ENCODE measurements at regions not wholly inside any gene's neighbourhood (a gene's known extent, or its start where the extent isn't known, plus 50 kb on each side); places are given as distances from the start of the nearest gene placed in this dataset.

GRCh38 chr1:118421868-118422350 lies 236.9 kb upstream of the SPAG17 start:
- H3K79me2 ChIP-seq (replicated peaks; ENCODE audit: insufficient read depth), result no peaks in the 10 kb centered on the region
- no peak overlapping the region for H3K27ac ChIP-seq (ENCODE audit: low read depth)
- no peak for TF ChIP-seq STAT1 (IDR thresholded peaks at IDR 0.05; ENCODE audit: unreplicated experiment)
- no peak for TF ChIP-seq CREB1 (CRISPR knock-in tag; IDR thresholded peaks at IDR 0.05; ENCODE audit: low read depth)
- TF ChIP-seq, protein P1, sequence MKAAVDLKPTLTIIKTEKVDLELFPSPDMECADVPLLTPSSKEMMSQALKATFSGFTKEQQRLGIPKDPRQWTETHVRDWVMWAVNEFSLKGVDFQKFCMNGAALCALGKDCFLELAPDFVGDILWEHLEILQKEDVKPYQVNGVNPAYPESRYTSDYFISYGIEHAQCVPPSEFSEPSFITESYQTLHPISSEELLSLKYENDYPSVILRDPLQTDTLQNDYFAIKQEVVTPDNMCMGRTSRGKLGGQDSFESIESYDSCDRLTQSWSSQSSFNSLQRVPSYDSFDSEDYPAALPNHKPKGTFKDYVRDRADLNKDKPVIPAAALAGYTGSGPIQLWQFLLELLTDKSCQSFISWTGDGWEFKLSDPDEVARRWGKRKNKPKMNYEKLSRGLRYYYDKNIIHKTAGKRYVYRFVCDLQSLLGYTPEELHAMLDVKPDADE (IDR thresholded peaks at IDR 0.05), result no peak
- TF ChIP-seq, protein P2, sequence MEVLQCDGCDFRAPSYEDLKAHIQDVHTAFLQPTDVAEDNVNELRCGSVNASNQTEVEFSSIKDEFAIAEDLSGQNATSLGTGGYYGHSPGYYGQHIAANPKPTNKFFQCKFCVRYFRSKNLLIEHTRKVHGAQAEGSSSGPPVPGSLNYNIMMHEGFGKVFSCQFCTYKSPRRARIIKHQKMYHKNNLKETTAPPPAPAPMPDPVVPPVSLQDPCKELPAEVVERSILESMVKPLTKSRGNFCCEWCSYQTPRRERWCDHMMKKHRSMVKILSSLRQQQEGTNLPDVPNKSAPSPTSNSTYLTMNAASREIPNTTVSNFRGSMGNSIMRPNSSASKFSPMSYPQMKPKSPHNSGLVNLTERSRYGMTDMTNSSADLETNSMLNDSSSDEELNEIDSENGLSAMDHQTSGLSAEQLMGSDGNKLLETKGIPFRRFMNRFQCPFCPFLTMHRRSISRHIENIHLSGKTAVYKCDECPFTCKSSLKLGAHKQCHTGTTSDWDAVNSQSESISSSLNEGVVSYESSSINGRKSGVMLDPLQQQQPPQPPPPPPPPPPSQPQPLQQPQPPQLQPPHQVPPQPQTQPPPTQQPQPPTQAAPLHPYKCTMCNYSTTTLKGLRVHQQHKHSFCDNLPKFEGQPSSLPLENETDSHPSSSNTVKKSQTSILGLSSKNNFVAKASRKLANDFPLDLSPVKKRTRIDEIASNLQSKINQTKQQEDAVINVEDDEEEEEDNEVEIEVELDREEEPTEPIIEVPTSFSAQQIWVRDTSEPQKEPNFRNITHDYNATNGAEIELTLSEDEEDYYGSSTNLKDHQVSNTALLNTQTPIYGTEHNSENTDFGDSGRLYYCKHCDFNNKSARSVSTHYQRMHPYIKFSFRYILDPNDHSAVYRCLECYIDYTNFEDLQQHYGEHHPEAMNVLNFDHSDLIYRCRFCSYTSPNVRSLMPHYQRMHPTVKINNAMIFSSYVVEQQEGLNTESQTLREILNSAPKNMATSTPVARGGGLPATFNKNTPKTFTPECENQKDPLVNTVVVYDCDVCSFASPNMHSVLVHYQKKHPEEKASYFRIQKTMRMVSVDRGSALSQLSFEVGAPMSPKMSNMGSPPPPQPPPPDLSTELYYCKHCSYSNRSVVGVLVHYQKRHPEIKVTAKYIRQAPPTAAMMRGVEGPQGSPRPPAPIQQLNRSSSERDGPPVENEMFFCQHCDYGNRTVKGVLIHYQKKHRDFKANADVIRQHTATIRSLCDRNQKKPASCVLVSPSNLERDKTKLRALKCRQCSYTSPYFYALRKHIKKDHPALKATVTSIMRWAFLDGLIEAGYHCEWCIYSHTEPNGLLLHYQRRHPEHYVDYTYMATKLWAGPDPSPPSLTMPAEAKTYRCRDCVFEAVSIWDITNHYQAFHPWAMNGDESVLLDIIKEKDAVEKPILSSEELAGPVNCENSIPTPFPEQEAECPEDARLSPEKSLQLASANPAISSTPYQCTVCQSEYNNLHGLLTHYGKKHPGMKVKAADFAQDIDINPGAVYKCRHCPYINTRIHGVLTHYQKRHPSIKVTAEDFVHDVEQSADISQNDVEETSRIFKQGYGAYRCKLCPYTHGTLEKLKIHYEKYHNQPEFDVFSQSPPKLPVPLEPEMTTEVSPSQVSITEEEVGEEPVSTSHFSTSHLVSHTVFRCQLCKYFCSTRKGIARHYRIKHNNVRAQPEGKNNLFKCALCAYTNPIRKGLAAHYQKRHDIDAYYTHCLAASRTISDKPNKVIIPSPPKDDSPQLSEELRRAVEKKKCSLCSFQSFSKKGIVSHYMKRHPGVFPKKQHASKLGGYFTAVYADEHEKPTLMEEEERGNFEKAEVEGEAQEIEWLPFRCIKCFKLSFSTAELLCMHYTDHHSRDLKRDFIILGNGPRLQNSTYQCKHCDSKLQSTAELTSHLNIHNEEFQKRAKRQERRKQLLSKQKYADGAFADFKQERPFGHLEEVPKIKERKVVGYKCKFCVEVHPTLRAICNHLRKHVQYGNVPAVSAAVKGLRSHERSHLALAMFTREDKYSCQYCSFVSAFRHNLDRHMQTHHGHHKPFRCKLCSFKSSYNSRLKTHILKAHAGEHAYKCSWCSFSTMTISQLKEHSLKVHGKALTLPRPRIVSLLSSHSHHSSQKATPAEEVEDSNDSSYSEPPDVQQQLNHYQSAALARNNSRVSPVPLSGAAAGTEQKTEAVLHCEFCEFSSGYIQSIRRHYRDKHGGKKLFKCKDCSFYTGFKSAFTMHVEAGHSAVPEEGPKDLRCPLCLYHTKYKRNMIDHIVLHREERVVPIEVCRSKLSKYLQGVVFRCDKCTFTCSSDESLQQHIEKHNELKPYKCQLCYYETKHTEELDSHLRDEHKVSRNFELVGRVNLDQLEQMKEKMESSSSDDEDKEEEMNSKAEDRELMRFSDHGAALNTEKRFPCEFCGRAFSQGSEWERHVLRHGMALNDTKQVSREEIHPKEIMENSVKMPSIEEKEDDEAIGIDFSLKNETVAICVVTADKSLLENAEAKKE (CRISPR knock-in tag; IDR thresholded peaks at IDR 0.05), result no peak
- TF ChIP-seq JUNB (IDR thresholded peaks at IDR 0.05; ENCODE audit: unreplicated experiment), result no peak
- no peak for TF ChIP-seq CTCF (conservative IDR thresholded peaks at IDR 0.05; ENCODE audit: low read depth in 2 of 2)
- no peak for TF ChIP-seq ZNF114 (CRISPR knock-in tag; IDR thresholded peaks at IDR 0.05)
- TF ChIP-seq EZH2 (IDR thresholded peaks at IDR 0.05; ENCODE audit: low read depth, unreplicated experiment), result no peak
- TF ChIP-seq EZH2phosphoT487 (IDR thresholded peaks at IDR 0.05; ENCODE audit: unreplicated experiment), result no peak
- no peak for TF ChIP-seq NANOG (IDR thresholded peaks at IDR 0.05; ENCODE audit: borderline replicate concordance)
- TF ChIP-seq POLR2AphosphoS5 (IDR thresholded peaks at IDR 0.05; ENCODE audit: low read depth), result no peak
- no peak for TF ChIP-seq ZNF331 (CRISPR knock-in tag; IDR thresholded peaks at IDR 0.05; ENCODE audit: low read depth)
- no peak for TF ChIP-seq REST (IDR thresholded peaks at IDR 0.05; ENCODE audit: unreplicated experiment)
- no peaks in the 10 kb centered on the region for H3K4me1 Mint-ChIP-seq
- no peaks in the 10 kb centered on the region for H3K36me3 Mint-ChIP-seq (ENCODE audit: low read depth)
- H3K27me3 Mint-ChIP-seq (ENCODE audit: insufficient read depth, low read depth, poor library complexity), result peaks cover 2% of the 10 kb centered on the region
- H2AFZ ChIP-seq, result no peak overlapping the region
- ATAC-seq (no peak), DNase-seq (ENCODE audit: low spot score) (no peak)
- no peak overlapping the region for H3K4me2 ChIP-seq
- no peak overlapping the region for H3K4me3 Mint-ChIP-seq
- no peak overlapping the region for H3K27ac Mint-ChIP-seq
- H3K27me3 ChIP-seq (ENCODE audit: insufficient read depth), result no peaks in the 10 kb centered on the region
- no peaks in the 10 kb centered on the region for H3K9me2 ChIP-seq (ENCODE audit: insufficient read depth)
- no peaks in the 10 kb centered on the region for H4K20me1 ChIP-seq (replicated peaks; ENCODE audit: insufficient read depth)
- H3K4me1 ChIP-seq (ENCODE audit: insufficient read depth), result no peaks in the 10 kb centered on the region
- no peaks in the 10 kb centered on the region for H3K9me3 Mint-ChIP-seq
- no peaks in the 10 kb centered on the region for H3F3A ChIP-seq (replicated peaks; ENCODE audit: low read depth)
- no peak overlapping the region for H3K4me3 ChIP-seq
- no peaks in the 10 kb centered on the region for H3K36me3 ChIP-seq (ENCODE audit: insufficient read depth)
